Thoracic aorta (tissue), 2 donors: ENCODE measurements at regions not wholly inside any gene's neighbourhood (a gene's known extent, or its start where the extent isn't known, plus 50 kb on each side); places are given as distances from the start of the nearest gene placed in this dataset.

Experiments used
- ATAC-seq: fragments of 150-250 bp; one replicate; pipeline ENCODE4 v1.8.0; 2017; ENCODE audit warnings: low read depth; ENCODE audit not compliant: insufficient number of reproducible peaks, low FRiP score
- DNase-seq: peaks from one replicate; pipeline ENCODE4 v3.0.0-alpha.2; 2020; ENCODE audit warnings: low spot score
- H3K27ac ChIP-seq, 2 donors: fragments of 200-600 bp; sonication (generic); 1 replicate in 1 of 2; 2 replicates in 1 of 2; pipeline ENCODE4 v1.5.1; 2016; ENCODE audit warnings: mild to moderate bottlenecking in 2 of 2, moderate library complexity in 2 of 2
- H3K27me3 ChIP-seq: fragments of 200-600 bp; sonication (generic); replicated peaks from 2 replicates; pipeline ENCODE4 v1.6.0; 2016; ENCODE audit warnings: mild to moderate bottlenecking; ENCODE audit not compliant: insufficient read depth
- H3K36me3 ChIP-seq: fragments of 200-600 bp; sonication (generic); one replicate; pipeline ENCODE4 v1.5.1; 2016
- H3K4me1 ChIP-seq, 2 donors: fragments of 200-600 bp; sonication (generic); 1 replicate in 1 of 2; 2 replicates in 1 of 2; pipeline versions ENCODE4 v1.5.1 to v1.6.0; 2016; ENCODE audit warnings: low read depth in 2 of 2, mild to moderate bottlenecking in 1 of 2; ENCODE audit not compliant: control insufficient read depth in 1 of 2
- H3K4me3 ChIP-seq: fragments of 200-600 bp; sonication (generic); 2 replicates; pipeline ENCODE4 v1.5.1; 2016; ENCODE audit warnings: mild to moderate bottlenecking
- H3K9me3 ChIP-seq: fragments of 200-600 bp; sonication (generic); 2 replicates; pipeline ENCODE4 v1.5.1; 2016
- CTCF ChIP-seq: fragments of 200-600 bp; sonication (generic); IDR thresholded peaks from one replicate; pipeline ENCODE4 v1.5.1; 2019; ENCODE audit warnings: antibody characterized with exemption

- Histone ChIP-seq H3K9me3 (no peaks in the 10 kb centered on the region), H3K4me3 (no peak overlapping the region), H3K4me1 (no peaks in the 10 kb centered on the region), H3K36me3 (no peaks in the 10 kb centered on the region), H3K27me3 (no peaks in the 10 kb centered on the region), H3K27ac (no peak overlapping the region)
- TF ChIP-seq CTCF, result no peak
- ATAC-seq, result no peak
- no peak for DNase-seq
These were observed 61.5 kb upstream of the NEDD4L start for GRCh38 chr18:57982372-57983021.

GRCh38 chr18:57981308-57982028 lies 62.6 kb upstream of the NEDD4L start:
- Histone ChIP-seq H3K36me3 (no peaks in the 10 kb centered on the region), H3K4me1 (no peaks in the 10 kb centered on the region), H3K4me3 (no peak overlapping the region), H3K27ac (no peak overlapping the region), H3K9me3 (no peaks in the 10 kb centered on the region), H3K27me3 (no peaks in the 10 kb centered on the region)
- TF ChIP-seq CTCF, result no peak
- DNase-seq (no peak), ATAC-seq (no peak)

GRCh38 chr18:57980573-57981307 lies 63.3 kb upstream of the NEDD4L start:
- TF ChIP-seq CTCF, result no peak
- H3K4me3 ChIP-seq, result no peak overlapping the region
- H3K27ac ChIP-seq, result no peak overlapping the region
- H3K4me1 ChIP-seq, result no peaks in the 10 kb centered on the region
- DNase-seq, result no peak
- no peaks in the 10 kb centered on the region for H3K36me3 ChIP-seq
- H3K27me3 ChIP-seq, result no peaks in the 10 kb centered on the region
- no peaks in the 10 kb centered on the region for H3K9me3 ChIP-seq
- no peak for ATAC-seq

GRCh38 chr18:57976230-57976773 lies 67.7 kb upstream of the NEDD4L start:
- peak overlapping the region; percentile 9 for H3K4me3 ChIP-seq
- no peaks in the 10 kb centered on the region for H3K9me3 ChIP-seq
- no peaks in the 10 kb centered on the region for H3K27me3 ChIP-seq
- H3K27ac ChIP-seq, result no peak overlapping the region
- no peak for ATAC-seq
- DNase-seq, result no peak
- no peaks in the 10 kb centered on the region for H3K36me3 ChIP-seq
- TF ChIP-seq CTCF, result no peak
- no peaks in the 10 kb centered on the region for H3K4me1 ChIP-seq

GRCh38 chr18:57975805-57976204 lies 68.2 kb upstream of the NEDD4L start:
- H3K27ac ChIP-seq, result no peak overlapping the region

More at GRCh38 chr18:57975805-57976204, 68.2 kb upstream of the NEDD4L start:
- H3K9me3 ChIP-seq, result no peaks in the 10 kb centered on the region
- DNase-seq (no peak), ATAC-seq (no peak)
- TF ChIP-seq CTCF, result no peak
- no peaks in the 10 kb centered on the region for H3K27me3 ChIP-seq
- H3K4me3 ChIP-seq, result peak overlapping the region; percentile 9
- no peaks in the 10 kb centered on the region for H3K36me3 ChIP-seq
- H3K4me1 ChIP-seq, result no peaks in the 10 kb centered on the region
